GM23338 (cell line): ENCODE measurements at regions not wholly inside any gene's neighbourhood (a gene's known extent, or its start where the extent isn't known, plus 50 kb on each side); places are given as distances from the start of the nearest gene placed in this dataset.

Experiments
- EZH2 ChIP-seq: fragments of 200-600 bp; sonication (generic); IDR thresholded peaks from one replicate; pipeline ENCODE4 v1.8.0; 2017; ENCODE audit warnings: antibody characterized with exemption, mild to moderate bottlenecking, low read depth; ENCODE audit not compliant: unreplicated experiment
- POLR2AphosphoS5 ChIP-seq: IDR thresholded peaks from 2 replicates; pipeline ENCODE4 v1.6.1; 2016; ENCODE audit warnings: antibody characterized with exemption, low read depth
- ZNF114 ChIP-seq: fragments of 250-450 bp; sonication (Bioruptor Pico); IDR thresholded peaks from 2 replicates; pipeline ENCODE4 v1.5.0; 2020; ENCODE audit warnings: mild to moderate bottlenecking, moderate library complexity
- TF ChIP-seq, protein P1 (sequence below), 2 experiments: fragments of 200-600 bp in 1 of 2; sonication (generic) in 1 of 2; conservative IDR thresholded peaks; 2 replicates each; pipeline versions ENCODE4 v1.5.1 to v1.6.1; 2016 to 2017; ENCODE audit warnings: antibody characterized with exemption in 2 of 2, low read depth in 2 of 2, mild to moderate bottlenecking in 2 of 2, moderate library complexity in 1 of 2

DNA sequence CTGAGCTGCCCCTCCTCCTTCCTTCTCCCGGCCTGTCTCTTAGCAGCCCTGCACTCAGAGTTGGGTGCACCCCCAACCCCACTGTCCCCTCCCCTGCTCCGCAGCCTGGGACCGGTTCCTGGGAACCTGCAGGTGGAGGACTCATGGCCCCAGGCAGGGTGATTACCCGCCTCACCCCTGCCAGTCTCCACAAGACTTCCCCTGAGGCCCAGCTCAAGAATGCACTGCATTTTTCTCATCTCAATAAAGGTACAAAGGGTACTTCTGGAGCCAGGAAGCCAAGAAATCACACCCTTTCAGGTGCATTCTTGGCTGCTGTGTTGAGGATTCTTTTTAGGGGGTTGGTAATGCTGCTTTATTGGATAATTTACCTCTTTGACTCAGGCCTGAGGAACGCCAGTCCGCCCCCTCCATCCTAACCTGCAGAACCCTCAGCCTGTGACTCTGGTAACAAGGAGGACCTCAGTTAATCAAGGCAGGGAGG lies 126.3 kb upstream of the TMPRSS2 start:
- TF ChIP-seq, protein P1, sequence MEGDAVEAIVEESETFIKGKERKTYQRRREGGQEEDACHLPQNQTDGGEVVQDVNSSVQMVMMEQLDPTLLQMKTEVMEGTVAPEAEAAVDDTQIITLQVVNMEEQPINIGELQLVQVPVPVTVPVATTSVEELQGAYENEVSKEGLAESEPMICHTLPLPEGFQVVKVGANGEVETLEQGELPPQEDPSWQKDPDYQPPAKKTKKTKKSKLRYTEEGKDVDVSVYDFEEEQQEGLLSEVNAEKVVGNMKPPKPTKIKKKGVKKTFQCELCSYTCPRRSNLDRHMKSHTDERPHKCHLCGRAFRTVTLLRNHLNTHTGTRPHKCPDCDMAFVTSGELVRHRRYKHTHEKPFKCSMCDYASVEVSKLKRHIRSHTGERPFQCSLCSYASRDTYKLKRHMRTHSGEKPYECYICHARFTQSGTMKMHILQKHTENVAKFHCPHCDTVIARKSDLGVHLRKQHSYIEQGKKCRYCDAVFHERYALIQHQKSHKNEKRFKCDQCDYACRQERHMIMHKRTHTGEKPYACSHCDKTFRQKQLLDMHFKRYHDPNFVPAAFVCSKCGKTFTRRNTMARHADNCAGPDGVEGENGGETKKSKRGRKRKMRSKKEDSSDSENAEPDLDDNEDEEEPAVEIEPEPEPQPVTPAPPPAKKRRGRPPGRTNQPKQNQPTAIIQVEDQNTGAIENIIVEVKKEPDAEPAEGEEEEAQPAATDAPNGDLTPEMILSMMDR (conservative IDR thresholded peaks at IDR 0.05; ENCODE audit: low read depth in 2 of 2) = no peak
- TF ChIP-seq EZH2 (no peak), ZNF114 (no peak), POLR2AphosphoS5 (no peak)
